Neural cell (in vitro differentiated cells): ENCODE measurements at regions not wholly inside any gene's neighbourhood (a gene's known extent, or its start where the extent isn't known, plus 50 kb on each side); places are given as distances from the start of the nearest gene placed in this dataset.

Source experiments
- H2AFZ ChIP-seq: fragments of 200-600, 300-800 bp; sonication (generic), shearing (Covaris generic); 2 replicates; pipeline ENCODE4 v1.6.0; 2014; ENCODE audit warnings: low read depth, mild to moderate bottlenecking, antibody characterized with exemption, low read length, moderate library complexity
- H3F3A ChIP-seq: fragments of 200-600 bp; shearing (Covaris generic); 2 replicates; pipeline ENCODE4 v1.6.1; 2016; ENCODE audit warnings: mild to moderate bottlenecking, moderate library complexity, mixed read lengths, antibody characterized with exemption, low read length; ENCODE audit not compliant: insufficient read depth, poor library complexity, severe bottlenecking
- H3K27ac ChIP-seq: fragments of 200-600, 300-800 bp; sonication (generic), shearing (Covaris generic); 2 replicates; pipeline ENCODE4 v1.5.1; 2014; ENCODE audit warnings: mild to moderate bottlenecking, low read length, moderate library complexity
- H3K27me3 ChIP-seq: fragments of 300-800, 200-600 bp; sonication (generic), shearing (Covaris generic); 2 replicates; pipeline ENCODE4 v1.6.0; 2014; ENCODE audit warnings: mild to moderate bottlenecking, low read depth, low read length, moderate library complexity; ENCODE audit not compliant: insufficient read depth
- H3K36me3 ChIP-seq: fragments of 300-800, 200-600 bp; sonication (generic), shearing (Covaris generic); 2 replicates; pipeline ENCODE4 v1.5.1; 2014; ENCODE audit warnings: mild to moderate bottlenecking, antibody characterized with exemption, low read length, moderate library complexity; ENCODE audit not compliant: insufficient read depth
- H3K4me2 ChIP-seq: fragments of 300-800, 200-600 bp; sonication (generic), shearing (Covaris generic); 2 replicates; pipeline ENCODE4 v1.6.0; 2014; ENCODE audit warnings: mild to moderate bottlenecking, low read length
- H3K4me3 ChIP-seq: fragments of 300-800, 200-600 bp; sonication (generic), shearing (Covaris generic); 2 replicates; pipeline ENCODE4 v1.5.1; 2014; ENCODE audit warnings: mild to moderate bottlenecking, low read length, moderate library complexity
- H3K79me2 ChIP-seq: fragments of 200-600 bp; shearing (Covaris generic); replicated peaks from 2 replicates; pipeline ENCODE4 v1.6.0; 2014; ENCODE audit warnings: mild to moderate bottlenecking, low read length, moderate library complexity; ENCODE audit not compliant: insufficient read depth
- H3K9ac ChIP-seq: fragments of 300-800, 200-600 bp; sonication (generic), shearing (Covaris generic); 2 replicates; pipeline ENCODE4 v1.6.1; 2016; ENCODE audit warnings: mild to moderate bottlenecking, low read length, mixed read lengths
- H3K9me2 ChIP-seq: fragments of 200-600 bp; shearing (Covaris generic); 2 replicates; pipeline ENCODE4 v1.6.1; 2016; ENCODE audit warnings: mild to moderate bottlenecking, low read length, mixed read lengths; ENCODE audit not compliant: insufficient read depth
- H3K9me3 ChIP-seq: fragments of 200-600, 300-800 bp; sonication (generic), shearing (Covaris generic); 2 replicates; pipeline ENCODE4 v1.6.1; 2016; ENCODE audit warnings: mild to moderate bottlenecking, mixed run types, low read length, moderate library complexity, mixed read lengths
- H4K20me1 ChIP-seq: fragments of 200-600 bp; shearing (Covaris generic); 2 replicates; pipeline ENCODE4 v1.6.1; 2016; ENCODE audit warnings: mild to moderate bottlenecking, mixed run types; ENCODE audit not compliant: insufficient read depth
- CTCF ChIP-seq: fragments of 450-650 bp; IDR thresholded peaks from 2 replicates; pipeline ENCODE4 v1.5.1; 2014; ENCODE audit warnings: antibody characterized with exemption, mild to moderate bottlenecking, moderate library complexity; ENCODE audit not compliant: poor library complexity, severe bottlenecking
- EP300 ChIP-seq: fragments of 450-650 bp; conservative IDR thresholded peaks from 2 replicates; pipeline ENCODE4 v1.6.1; 2014; ENCODE audit warnings: antibody characterized with exemption, mild to moderate bottlenecking, moderate library complexity; ENCODE audit not compliant: poor library complexity, severe bottlenecking
- EZH2 ChIP-seq: fragments of 200-600, 300-800 bp; shearing (Covaris generic), sonication (generic); IDR thresholded peaks from 2 replicates; pipeline ENCODE4 v1.6.1; 2014; ENCODE audit warnings: antibody characterized with exemption, low read length, borderline replicate concordance, mild to moderate bottlenecking; ENCODE audit not compliant: insufficient read depth, poor library complexity, severe bottlenecking
- MXI1 ChIP-seq: fragments of 450-650 bp; conservative IDR thresholded peaks from 2 replicates; pipeline ENCODE4 v1.6.1; 2014; ENCODE audit warnings: antibody characterized with exemption, mild to moderate bottlenecking; ENCODE audit not compliant: poor library complexity, severe bottlenecking
- POLR2AphosphoS5 ChIP-seq: IDR thresholded peaks from 2 replicates; pipeline ENCODE4 v1.6.1; 2012
- RAD21 ChIP-seq: fragments of 450-650 bp; conservative IDR thresholded peaks from 2 replicates; pipeline ENCODE4 v1.6.1; 2014; ENCODE audit warnings: antibody characterized with exemption, mild to moderate bottlenecking, moderate library complexity
- REST ChIP-seq: IDR thresholded peaks from 2 replicates; pipeline ENCODE4 v1.6.1; 2012; ENCODE audit warnings: borderline replicate concordance
- SMC3 ChIP-seq: fragments of 450-650 bp; conservative IDR thresholded peaks from 2 replicates; pipeline ENCODE4 v1.6.1; 2014; ENCODE audit warnings: antibody characterized with exemption, mild to moderate bottlenecking, moderate library complexity; ENCODE audit not compliant: poor library complexity
- TAF1 ChIP-seq: IDR thresholded peaks from 2 replicates; pipeline ENCODE4 v1.6.1; 2012; ENCODE audit warnings: low read depth

GRCh38 chr14:21993837-21994236 is 320.2 kb upstream of the OR4E1 start:
- Histone ChIP-seq H3K36me3 (no peaks in the 10 kb centered on the region), H3K9me2 (no peaks in the 10 kb centered on the region), H3K79me2 (no peaks in the 10 kb centered on the region), H3K9me3 (no peaks in the 10 kb centered on the region), H3K4me2 (no peak overlapping the region), H3F3A (no peaks in the 10 kb centered on the region), H4K20me1 (no peaks in the 10 kb centered on the region), H2AFZ (no peak overlapping the region), H3K9ac (no peak overlapping the region), H3K27ac (no peak overlapping the region), H3K27me3 (no peaks in the 10 kb centered on the region), H3K4me3 (no peak overlapping the region)
- TF ChIP-seq SMC3 (no peak), TAF1 (no peak), CTCF (no peak), EZH2 (no peak), RAD21 (no peak), MXI1 (no peak), EP300 (no peak), REST (no peak)

GRCh38 chr14:21993070-21993469 is 319.5 kb upstream of the OR4E1 start:
- no peaks in the 10 kb centered on the region for H3K79me2 ChIP-seq
- TF ChIP-seq CTCF (no peak), POLR2AphosphoS5 (no peak), EP300 (no peak)
- H4K20me1 ChIP-seq = no peaks in the 10 kb centered on the region
- no peak overlapping the region for H3K4me2 ChIP-seq
- no peak overlapping the region for H3K4me3 ChIP-seq
- no peaks in the 10 kb centered on the region for H3K9me3 ChIP-seq
- H3K36me3 ChIP-seq = no peaks in the 10 kb centered on the region
- H2AFZ ChIP-seq = no peak overlapping the region
- no peaks in the 10 kb centered on the region for H3K9me2 ChIP-seq
- H3K27me3 ChIP-seq = no peaks in the 10 kb centered on the region
- no peaks in the 10 kb centered on the region for H3F3A ChIP-seq
- H3K9ac ChIP-seq = no peak overlapping the region
- no peak overlapping the region for H3K27ac ChIP-seq
